GM12873 (cell line): ENCODE measurements at regions not wholly inside any gene's neighbourhood (a gene's known extent, or its start where the extent isn't known, plus 50 kb on each side); places are given as distances from the start of the nearest gene placed in this dataset.

Source experiments
- CTCF ChIP-seq: IDR thresholded peaks from 2 replicates; pipeline ENCODE4 v1.5.1; 2012; ENCODE audit warnings: low read depth, mild to moderate bottlenecking, moderate library complexity, low read length, control low read depth; ENCODE audit not compliant: insufficient read depth; ENCODE audit errors: missing control alignments

GRCh38 chr6:149182262-149182661, 135.2 kb upstream of the TAB2 start:
- TF ChIP-seq CTCF, result no peak

DNA sequence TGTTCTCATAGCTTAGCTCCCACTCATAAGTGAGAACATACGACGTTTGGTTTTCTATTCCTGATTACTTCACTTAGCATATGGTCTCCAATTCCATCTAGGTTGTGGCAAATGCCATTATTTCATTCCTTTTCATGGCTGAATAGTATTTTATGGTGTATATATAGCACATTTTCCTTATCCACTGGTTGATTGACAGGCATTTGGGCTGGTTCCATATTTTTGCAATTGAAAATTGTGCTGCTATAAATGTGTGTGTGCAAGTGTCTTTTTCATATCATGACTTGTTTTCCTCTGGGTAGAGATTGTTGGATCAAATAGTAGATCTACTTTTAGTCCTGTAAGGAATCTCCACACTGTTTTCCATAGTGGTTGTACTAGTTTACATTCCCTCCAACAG, 133.0 kb upstream of the TAB2 start:
- TF ChIP-seq CTCF, result no peak

DNA sequence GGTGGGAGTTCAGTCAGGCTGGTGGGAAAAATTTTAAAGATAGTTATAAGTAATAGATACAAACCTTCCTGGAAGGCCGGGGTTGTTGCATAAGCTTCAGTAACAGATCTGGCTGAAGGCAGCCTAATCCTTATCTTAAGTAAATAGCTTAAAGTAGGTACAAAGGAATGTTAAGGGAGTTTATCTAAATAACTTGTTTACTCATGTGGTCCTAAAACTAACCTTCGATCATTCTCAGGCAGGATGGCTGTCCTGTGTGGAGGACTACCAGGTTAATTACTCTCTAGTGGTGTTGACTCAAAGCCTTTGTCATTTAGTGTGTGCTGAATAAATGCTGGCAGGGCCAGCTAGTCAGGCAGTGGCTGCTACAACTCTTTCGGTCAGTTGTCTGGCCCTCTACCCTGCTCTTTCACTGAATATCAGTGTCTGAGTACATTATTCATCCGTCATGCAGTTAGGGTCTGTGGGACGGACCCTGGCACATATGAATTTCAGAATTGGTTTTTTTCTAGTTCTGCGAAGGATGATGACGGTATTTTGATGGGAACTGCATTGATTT, 131.6 kb upstream of the TAB2 start:
- no peak for TF ChIP-seq CTCF

- TF ChIP-seq CTCF, result no peak
Observed at GRCh38 chr6:149186873-149187272, 130.6 kb upstream of the TAB2 start.

GRCh38 chr6:149190224-149190831, 127.2 kb upstream of the TAB2 start:
- peak; percentile 76 for TF ChIP-seq CTCF

GRCh38 chr6:149194820-149195558, 122.5 kb upstream of the TAB2 start:
- no peak for TF ChIP-seq CTCF

DNA sequence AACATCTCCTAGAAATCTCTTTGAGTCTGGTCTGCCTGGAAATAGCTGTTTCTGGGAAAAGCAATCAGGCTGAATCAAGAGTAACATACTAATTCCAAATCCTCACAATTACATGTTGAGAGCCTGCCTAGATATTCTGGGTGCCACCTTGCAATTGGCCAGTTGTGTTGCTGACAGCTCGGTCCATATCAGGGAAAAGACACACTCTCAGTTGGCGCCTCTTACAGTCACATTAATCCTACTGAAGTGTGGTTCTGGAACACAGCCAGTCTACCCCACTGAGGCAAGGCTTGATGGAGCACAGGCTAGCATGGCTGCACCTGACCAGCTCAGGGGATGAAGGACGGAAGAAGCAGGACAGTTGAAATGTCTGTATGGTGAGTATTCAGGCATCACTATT, 121.4 kb upstream of the TAB2 start:
- no peak for TF ChIP-seq CTCF
